COR-L47 (cell line): ENCODE measurements at regions not wholly inside any gene's neighbourhood (a gene's known extent, or its start where the extent isn't known, plus 50 kb on each side); places are given as distances from the start of the nearest gene placed in this dataset.
"Not testable (repeated sequence)": the region's sequence is repeated elsewhere in the genome, so short reads cannot be mapped to it uniquely, and the experiment has no call there.

Source experiments
- DNase-seq: peaks from one replicate; lab custom pipeline; 2025; lab: John Stamatoyannopoulos, UW

GRCh38 chr16:65312071-65312470 lies 190.2 kb upstream of the CDH11 start:
- no peak for DNase-seq

GRCh38 chr16:65310491-65310890 lies 188.6 kb upstream of the CDH11 start:
- DNase-seq = not testable (repeated sequence)

GRCh38 chr16:65309354-65309753 lies 187.5 kb upstream of the CDH11 start:
- DNase-seq = no peak

- no peak for DNase-seq
Observed at GRCh38 chr16:65308506-65308905, 186.6 kb upstream of the CDH11 start.

GRCh38 chr16:65307286-65307685 lies 185.4 kb upstream of the CDH11 start:
- DNase-seq = no peak

GRCh38 chr16:65306722-65307121 lies 184.9 kb upstream of the CDH11 start:
- DNase-seq = no peak

- DNase-seq = no peak
Observed at GRCh38 chr16:65306300-65306699, 184.4 kb upstream of the CDH11 start.

GRCh38 chr16:65305266-65305959 lies 183.6 kb upstream of the CDH11 start:
- DNase-seq = no peak

- no peak for DNase-seq
Observed at GRCh38 chr16:65301029-65301428, 179.2 kb upstream of the CDH11 start.

- no peak for DNase-seq
Observed at GRCh38 chr16:65297453-65297852, 175.6 kb upstream of the CDH11 start.

- no peak for DNase-seq
Observed at GRCh38 chr16:65295527-65295926, 173.7 kb upstream of the CDH11 start.

- DNase-seq = no peak
Observed at GRCh38 chr16:65294708-65295107, 172.8 kb upstream of the CDH11 start.

- DNase-seq = no peak
Observed at GRCh38 chr16:65294165-65294564, 172.3 kb upstream of the CDH11 start.

GRCh38 chr16:65289022-65289421 lies 167.2 kb upstream of the CDH11 start:
- DNase-seq = no peak

- no peak for DNase-seq
Observed at GRCh38 chr16:65287307-65287706, 165.4 kb upstream of the CDH11 start.

GRCh38 chr16:65285128-65286048 lies 163.5 kb upstream of the CDH11 start:
- no peak for DNase-seq

GRCh38 chr16:65284626-65285025 lies 162.8 kb upstream of the CDH11 start:
- DNase-seq = no peak

GRCh38 chr16:65283181-65283651 lies 161.4 kb upstream of the CDH11 start:
- no peak for DNase-seq

- no peak for DNase-seq
Observed at GRCh38 chr16:65281586-65281985, 159.7 kb upstream of the CDH11 start.

- DNase-seq = no peak
Observed at GRCh38 chr16:65280845-65281512, 159.1 kb upstream of the CDH11 start.

GRCh38 chr16:65279576-65279975 lies 157.7 kb upstream of the CDH11 start:
- no peak for DNase-seq

GRCh38 chr16:65278874-65279273 lies 157.0 kb upstream of the CDH11 start:
- no peak for DNase-seq

- no peak for DNase-seq
Observed at GRCh38 chr16:65274566-65274965, 152.7 kb upstream of the CDH11 start.
